Endothelial cell (in vitro differentiated cells): ENCODE measurements at regions not wholly inside any gene's neighbourhood (a gene's known extent, or its start where the extent isn't known, plus 50 kb on each side); places are given as distances from the start of the nearest gene placed in this dataset.
"Not testable (repeated sequence)": the region's sequence is repeated elsewhere in the genome, so short reads cannot be mapped to it uniquely, and the experiment has no call there.

Experiments used
- DNase-seq: peaks from one replicate; pipeline ENCODE4 v3.0.0; 2021; ENCODE audit warnings: low spot score
- H3K27ac Mint-ChIP-seq: one replicate; pipeline ENCODE4 v1.8.0; 2021; ENCODE audit warnings: mixed read lengths, inconsistent platforms; ENCODE audit not compliant: unreplicated experiment
- H3K27me3 Mint-ChIP-seq: one replicate; pipeline ENCODE4 v1.8.0; 2021; ENCODE audit warnings: mild to moderate bottlenecking, moderate library complexity, mixed read lengths, inconsistent platforms; ENCODE audit not compliant: unreplicated experiment
- H3K36me3 Mint-ChIP-seq: one replicate; pipeline ENCODE4 v1.8.0; 2021; ENCODE audit warnings: mild to moderate bottlenecking, low read depth, mixed read lengths, inconsistent platforms; ENCODE audit not compliant: unreplicated experiment
- H3K4me1 Mint-ChIP-seq: one replicate; pipeline ENCODE4 v1.8.0; 2021; ENCODE audit warnings: mild to moderate bottlenecking, mixed read lengths, inconsistent platforms; ENCODE audit not compliant: unreplicated experiment
- H3K4me3 Mint-ChIP-seq: one replicate; pipeline ENCODE4 v1.8.0; 2021; ENCODE audit warnings: mild to moderate bottlenecking, mixed read lengths, inconsistent platforms; ENCODE audit not compliant: unreplicated experiment
- H3K9me3 Mint-ChIP-seq: one replicate; pipeline ENCODE4 v1.8.0; 2021; ENCODE audit warnings: mixed read lengths, inconsistent platforms; ENCODE audit not compliant: unreplicated experiment
- TF ChIP-seq, protein P1 (sequence below): fragments of 200-600 bp; sonication (generic); IDR thresholded peaks from one replicate; pipeline ENCODE4 v1.5.0; 2021; ENCODE audit warnings: antibody characterized with exemption; ENCODE audit not compliant: unreplicated experiment

DNA sequence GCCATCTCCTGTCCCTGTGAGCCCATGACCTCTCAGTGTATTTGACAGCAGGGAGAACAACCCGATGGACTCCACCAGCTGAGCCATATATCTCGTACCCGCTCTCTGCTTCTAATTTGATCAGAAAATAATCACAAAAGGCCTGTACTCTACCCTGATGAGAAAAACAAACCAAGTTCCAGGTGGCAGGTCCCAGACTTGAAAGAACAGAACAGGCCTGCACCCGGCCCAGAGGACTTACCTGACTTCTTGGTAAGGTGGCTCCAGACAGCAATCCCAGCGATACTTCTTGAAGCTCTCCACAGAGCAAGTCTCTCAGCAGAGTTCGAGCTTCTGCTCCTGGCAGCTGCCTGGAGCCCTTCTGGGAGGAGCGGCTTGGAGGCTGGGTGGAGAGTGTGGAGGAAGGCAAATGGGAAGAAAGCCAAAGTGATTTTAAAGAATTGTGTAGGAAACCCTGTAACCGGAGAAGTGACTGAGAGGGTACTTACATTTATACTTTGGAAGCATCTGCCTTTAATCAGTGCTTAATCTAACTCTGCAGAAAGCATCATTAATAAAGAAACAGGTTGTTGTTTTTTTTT is 91.6 kb downstream of the SCN11A start:
- TF ChIP-seq, protein P1, sequence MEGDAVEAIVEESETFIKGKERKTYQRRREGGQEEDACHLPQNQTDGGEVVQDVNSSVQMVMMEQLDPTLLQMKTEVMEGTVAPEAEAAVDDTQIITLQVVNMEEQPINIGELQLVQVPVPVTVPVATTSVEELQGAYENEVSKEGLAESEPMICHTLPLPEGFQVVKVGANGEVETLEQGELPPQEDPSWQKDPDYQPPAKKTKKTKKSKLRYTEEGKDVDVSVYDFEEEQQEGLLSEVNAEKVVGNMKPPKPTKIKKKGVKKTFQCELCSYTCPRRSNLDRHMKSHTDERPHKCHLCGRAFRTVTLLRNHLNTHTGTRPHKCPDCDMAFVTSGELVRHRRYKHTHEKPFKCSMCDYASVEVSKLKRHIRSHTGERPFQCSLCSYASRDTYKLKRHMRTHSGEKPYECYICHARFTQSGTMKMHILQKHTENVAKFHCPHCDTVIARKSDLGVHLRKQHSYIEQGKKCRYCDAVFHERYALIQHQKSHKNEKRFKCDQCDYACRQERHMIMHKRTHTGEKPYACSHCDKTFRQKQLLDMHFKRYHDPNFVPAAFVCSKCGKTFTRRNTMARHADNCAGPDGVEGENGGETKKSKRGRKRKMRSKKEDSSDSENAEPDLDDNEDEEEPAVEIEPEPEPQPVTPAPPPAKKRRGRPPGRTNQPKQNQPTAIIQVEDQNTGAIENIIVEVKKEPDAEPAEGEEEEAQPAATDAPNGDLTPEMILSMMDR = no peak
- H3K27ac Mint-ChIP-seq = no peak overlapping the region
- no peak for DNase-seq
- no peaks in the 10 kb centered on the region for H3K36me3 Mint-ChIP-seq
- no peaks in the 10 kb centered on the region for H3K9me3 Mint-ChIP-seq
- peaks cover 2% of the 10 kb centered on the region for H3K27me3 Mint-ChIP-seq
- H3K4me3 Mint-ChIP-seq = no peak overlapping the region
- H3K4me1 Mint-ChIP-seq = peaks cover 10% of the 10 kb centered on the region

DNA sequence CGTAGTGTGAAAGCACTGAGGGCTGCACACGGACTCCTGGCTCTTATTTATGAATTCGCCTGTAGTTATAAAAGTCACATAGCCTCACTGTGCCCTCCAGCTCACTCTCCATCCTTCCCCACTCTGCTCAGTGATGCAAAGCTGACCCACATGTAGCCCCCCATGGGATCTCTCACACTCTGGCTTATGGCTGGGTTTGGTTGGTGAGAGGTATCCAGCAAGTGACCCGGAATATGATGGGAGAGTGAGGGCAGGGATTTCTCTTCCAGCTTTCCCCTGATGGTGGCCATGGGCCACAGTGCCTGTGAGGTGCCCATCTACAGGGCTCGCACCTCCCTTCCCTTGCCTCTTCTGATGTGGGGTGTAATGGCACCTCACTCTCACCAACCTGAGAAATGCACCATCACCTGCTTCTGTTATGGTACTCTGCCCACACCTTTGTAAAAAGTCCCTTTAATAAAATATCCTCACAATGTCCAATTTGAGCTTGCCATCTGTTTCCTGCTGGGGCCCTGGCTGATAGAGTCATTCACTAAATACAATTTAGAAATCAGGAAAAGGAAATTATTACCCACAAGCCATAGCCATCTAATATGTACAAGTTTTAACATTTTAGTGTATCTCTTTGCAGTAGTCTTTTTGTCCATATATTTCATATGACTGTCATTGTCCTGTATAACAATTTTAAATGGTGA is 93.6 kb downstream of the SCN11A start:
- no peak for DNase-seq
- Mint-ChIP-seq H3K36me3 (no peaks in the 10 kb centered on the region), H3K27me3 (peaks cover 2% of the 10 kb centered on the region), H3K4me1 (peaks cover 10% of the 10 kb centered on the region), H3K27ac (no peak overlapping the region), H3K4me3 (no peak overlapping the region), H3K9me3 (no peaks in the 10 kb centered on the region)
- TF ChIP-seq, protein P1 = no peak

DNA sequence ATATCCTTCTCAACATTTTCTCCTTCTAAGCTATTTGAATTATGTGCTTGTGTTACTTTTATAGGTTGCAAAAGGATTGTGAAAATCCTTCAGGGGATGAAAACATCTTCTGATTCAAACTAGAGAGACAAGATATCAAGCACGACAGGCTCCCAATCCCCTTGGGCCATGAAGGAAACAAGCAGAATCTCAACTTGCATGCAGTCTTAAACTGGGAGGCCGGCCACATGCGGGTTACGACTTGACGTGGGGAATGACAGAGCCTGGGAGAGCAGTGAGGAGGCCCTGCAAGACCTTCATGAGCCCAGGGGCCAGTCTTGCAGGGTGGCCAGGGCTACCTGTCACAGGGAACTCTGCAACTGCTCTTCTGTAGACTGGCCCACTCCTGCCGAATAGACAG is 94.4 kb downstream of the SCN11A start:
- Mint-ChIP-seq H3K27me3 (peaks cover 2% of the 10 kb centered on the region), H3K4me3 (no peak overlapping the region), H3K27ac (no peak overlapping the region), H3K4me1 (peaks cover 10% of the 10 kb centered on the region), H3K36me3 (no peaks in the 10 kb centered on the region), H3K9me3 (no peaks in the 10 kb centered on the region)
- DNase-seq = no peak
- TF ChIP-seq, protein P1 = no peak

DNA sequence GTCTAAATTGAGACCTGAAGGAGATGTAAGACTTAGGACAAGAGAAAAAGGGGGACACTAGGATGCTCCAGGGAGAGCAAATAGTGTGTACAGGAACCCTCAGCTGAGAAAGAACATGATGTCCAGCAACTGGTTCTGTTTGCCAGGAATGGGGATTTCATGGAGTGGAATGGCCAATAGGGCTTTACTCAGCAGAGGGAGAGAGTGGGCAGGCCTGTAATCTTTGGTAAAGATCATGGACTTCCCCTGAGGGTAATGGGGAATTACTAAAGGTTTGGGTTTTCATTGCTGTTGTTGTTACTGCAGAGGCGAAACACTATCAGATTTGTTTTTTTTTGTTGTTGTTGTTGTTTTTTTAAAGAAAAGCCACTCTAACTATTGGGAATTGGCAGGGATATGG is 99.0 kb downstream of the SCN11A start:
- H3K4me3 Mint-ChIP-seq = no peak overlapping the region
- no peak for DNase-seq
- H3K27me3 Mint-ChIP-seq = peaks cover 2% of the 10 kb centered on the region
- TF ChIP-seq, protein P1 = no peak
- no peak overlapping the region for H3K27ac Mint-ChIP-seq
- no peaks in the 10 kb centered on the region for H3K9me3 Mint-ChIP-seq
- no peaks in the 10 kb centered on the region for H3K36me3 Mint-ChIP-seq
- H3K4me1 Mint-ChIP-seq = no peaks in the 10 kb centered on the region

DNA sequence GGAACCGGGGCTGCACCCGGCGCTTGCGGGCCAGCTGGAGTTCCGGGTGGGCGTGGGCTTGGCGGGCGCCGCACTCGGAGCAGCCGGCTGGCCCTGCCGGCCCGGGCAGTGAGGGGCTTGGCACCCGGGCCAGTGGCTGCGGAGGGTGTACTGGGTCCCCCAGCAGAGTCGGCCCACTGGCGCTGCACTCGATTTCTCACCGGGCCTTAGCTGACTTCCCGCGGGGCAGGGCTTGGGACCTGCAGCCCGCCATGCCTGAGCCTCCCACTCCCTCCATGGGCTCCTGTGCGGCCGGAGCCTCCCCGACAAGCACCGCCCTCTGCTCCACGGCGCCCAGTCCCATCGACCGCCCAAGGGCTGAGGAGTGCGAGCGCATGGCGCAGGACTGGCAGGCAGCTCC is 100.6 kb downstream of the SCN11A start:
- H3K36me3 Mint-ChIP-seq, H3K27ac Mint-ChIP-seq, H3K4me3 Mint-ChIP-seq, H3K27me3 Mint-ChIP-seq, H3K4me1 Mint-ChIP-seq, H3K9me3 Mint-ChIP-seq, DNase-seq: not testable (repeated sequence)
